LoVo (cell line): ENCODE measurements at regions not wholly inside any gene's neighbourhood (a gene's known extent, or its start where the extent isn't known, plus 50 kb on each side); places are given as distances from the start of the nearest gene placed in this dataset.
"Not testable (repeated sequence)": the region's sequence is repeated elsewhere in the genome, so short reads cannot be mapped to it uniquely, and the experiment has no call there.

ENCODE experiments used
- DNase-seq: peaks from one replicate; pipeline ENCODE4 v3.0.0-alpha.2; 2016; ENCODE audit warnings: low spot score

- no peak for DNase-seq
These were observed 368.2 kb upstream of the NPVF start for GRCh38 chr7:25596443-25596842.

GRCh38 chr7:25597946-25598345 lies 369.7 kb upstream of the NPVF start:
- DNase-seq: no peak

GRCh38 chr7:25598765-25599164 lies 370.5 kb upstream of the NPVF start:
- no peak for DNase-seq

GRCh38 chr7:25600262-25600920 lies 372.1 kb upstream of the NPVF start:
- no peak for DNase-seq

- DNase-seq: not testable (repeated sequence)
These were observed 374.6 kb upstream of the NPVF start for GRCh38 chr7:25602730-25603426.

- not testable (repeated sequence) for DNase-seq
These were observed 375.1 kb upstream of the NPVF start for GRCh38 chr7:25603427-25603740.

- no peak for DNase-seq
These were observed 382.9 kb upstream of the NPVF start for GRCh38 chr7:25611196-25611595.

GRCh38 chr7:25613912-25614311 lies 385.6 kb upstream of the NPVF start:
- DNase-seq: no peak

GRCh38 chr7:25614415-25614814 lies 386.1 kb upstream of the NPVF start:
- DNase-seq: no peak

- no peak for DNase-seq
These were observed 386.7 kb upstream of the NPVF start for GRCh38 chr7:25615003-25615402.

- no peak for DNase-seq
These were observed 387.3 kb upstream of the NPVF start for GRCh38 chr7:25615593-25615992.

- no peak for DNase-seq
These were observed 388.9 kb upstream of the NPVF start for GRCh38 chr7:25617214-25617613.

- no peak for DNase-seq
These were observed 389.4 kb upstream of the NPVF start for GRCh38 chr7:25617673-25618072.

- DNase-seq: no peak
These were observed 391.1 kb upstream of the NPVF start for GRCh38 chr7:25619381-25619780.

- DNase-seq: no peak
These were observed 391.9 kb upstream of the NPVF start for GRCh38 chr7:25619963-25620799.

GRCh38 chr7:25621993-25622392 lies 393.7 kb upstream of the NPVF start:
- no peak for DNase-seq

GRCh38 chr7:25622695-25623094 lies 394.4 kb upstream of the NPVF start:
- no peak for DNase-seq

GRCh38 chr7:25624051-25624450 lies 395.8 kb upstream of the NPVF start:
- DNase-seq: no peak

GRCh38 chr7:25624833-25625232 lies 396.5 kb upstream of the NPVF start:
- no peak for DNase-seq

GRCh38 chr7:25625306-25625992 lies 397.2 kb upstream of the NPVF start:
- DNase-seq: no peak

GRCh38 chr7:25626451-25627131 lies 398.3 kb upstream of the NPVF start:
- no peak for DNase-seq

- DNase-seq: no peak
These were observed 400.2 kb upstream of the NPVF start for GRCh38 chr7:25628446-25628845.
